ENCODE measurements at regions not wholly inside any gene's neighbourhood (a gene's known extent, or its start where the extent isn't known, plus 50 kb on each side); places are given as distances from the start of the nearest gene placed in this dataset.

DNA sequence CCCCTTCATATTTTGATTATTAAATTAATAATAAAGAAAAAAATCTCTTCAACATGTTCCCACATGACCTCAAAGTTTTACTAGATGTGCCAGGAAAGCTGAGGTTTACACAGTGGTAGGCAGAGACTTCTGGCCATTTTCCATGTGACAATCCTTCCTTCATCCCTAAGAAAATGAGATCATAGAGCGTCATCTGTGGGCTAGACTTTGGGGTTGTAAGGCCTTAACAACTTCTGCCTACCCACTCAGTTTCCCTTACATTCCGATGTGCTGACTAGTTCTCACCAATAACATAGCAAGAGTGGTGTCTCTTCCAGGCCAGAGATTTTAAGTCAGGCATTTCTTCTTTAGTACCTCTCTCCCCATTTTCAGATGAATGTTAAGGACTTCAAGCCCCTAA, 171.1 kb upstream of the PHF14 start:
- Histone ChIP-seq H3T11ph (ENCODE audit: low read length) (no peak overlapping the region), H4K5ac (ENCODE audit: insufficient read length, low read depth, low read length) (no peak overlapping the region), H2AFZ (ENCODE audit: low read length) (no peak overlapping the region), H2BK20ac (ENCODE audit: low read depth, low read length, poor library complexity, severe bottlenecking) (no peak overlapping the region), H3K18ac (ENCODE audit: insufficient read length, low read depth, low read length) (no peak overlapping the region), H3K9ac (ENCODE audit: extremely low read depth, insufficient read length, low read length) (no peak overlapping the region), H3K4ac (ENCODE audit: low read depth, low read length) (no peak overlapping the region), H3K23me2 (ENCODE audit: insufficient read length, low read depth, low read length, poor library complexity, severe bottlenecking) (no peaks in the 10 kb centered on the region), H4K91ac (ENCODE audit: insufficient read length, low read depth, low read length) (no peak overlapping the region), H3K56ac (ENCODE audit: insufficient read length, low read depth, low read length) (no peak overlapping the region), H3K9me3 (ENCODE audit: control insufficient read depth, low read depth, low read length) (no peaks in the 10 kb centered on the region), H3K23ac (ENCODE audit: insufficient read length, low read depth, low read length) (no peak overlapping the region), H2BK12ac (ENCODE audit: insufficient read length, low read depth, low read length) (no peak overlapping the region), H3K4me2 (ENCODE audit: insufficient read depth, insufficient read length, low read length) (no peak overlapping the region), H2BK120ac (ENCODE audit: low read depth, low read length, poor library complexity, severe bottlenecking) (no peak overlapping the region), H3K27ac (ENCODE audit: insufficient read length, low read depth, low read length) (no peak overlapping the region), H2BK15ac (ENCODE audit: low read depth, low read length) (no peak overlapping the region), H4K8ac (replicated peaks; ENCODE audit: insufficient read length, low read depth, low read length) (no peak overlapping the region), H4K20me1 (ENCODE audit: control insufficient read depth, insufficient read depth, insufficient read length) (no peaks in the 10 kb centered on the region), H3K79me1 (ENCODE audit: insufficient read depth, low read depth, low read length, poor library complexity, severe bottlenecking) (no peaks in the 10 kb centered on the region), H3K14ac (ENCODE audit: insufficient read depth, low read length) (no peak overlapping the region), H3K79me2 (ENCODE audit: insufficient read depth, low read length) (no peaks in the 10 kb centered on the region), H2AK5ac (ENCODE audit: insufficient read length, low read length) (no peak overlapping the region), H3K27me3 (ENCODE audit: insufficient read depth, low read length) (no peaks in the 10 kb centered on the region), H2BK5ac (ENCODE audit: insufficient read length, low read length) (no peak overlapping the region), H3K4me1 (ENCODE audit: insufficient read depth, low read length) (no peaks in the 10 kb centered on the region)
- Mint-ChIP-seq H3K4me1 (peaks cover 0 to 2% of the 10 kb centered on the region in 2 experiments; a peak in 1 of 4 replicates), H3K4me3 (no peak overlapping the region), H3K27me3 (ENCODE audit: low read depth) (no peaks in the 10 kb centered on the region), H3K36me3 (ENCODE audit: insufficient read depth in 1 of 3, low read depth in 3 of 3) (no peaks in the 10 kb centered on the region), H3K27ac (no peak overlapping the region), H3K9me3 (no peaks in the 10 kb centered on the region)
- no CpG with 5 or more reads among the region's 2 CpGs for WGBS (ENCODE audit: extremely low coverage, insufficient read length, low lambda C conversion rate)
- TF ChIP-seq, protein P1, sequence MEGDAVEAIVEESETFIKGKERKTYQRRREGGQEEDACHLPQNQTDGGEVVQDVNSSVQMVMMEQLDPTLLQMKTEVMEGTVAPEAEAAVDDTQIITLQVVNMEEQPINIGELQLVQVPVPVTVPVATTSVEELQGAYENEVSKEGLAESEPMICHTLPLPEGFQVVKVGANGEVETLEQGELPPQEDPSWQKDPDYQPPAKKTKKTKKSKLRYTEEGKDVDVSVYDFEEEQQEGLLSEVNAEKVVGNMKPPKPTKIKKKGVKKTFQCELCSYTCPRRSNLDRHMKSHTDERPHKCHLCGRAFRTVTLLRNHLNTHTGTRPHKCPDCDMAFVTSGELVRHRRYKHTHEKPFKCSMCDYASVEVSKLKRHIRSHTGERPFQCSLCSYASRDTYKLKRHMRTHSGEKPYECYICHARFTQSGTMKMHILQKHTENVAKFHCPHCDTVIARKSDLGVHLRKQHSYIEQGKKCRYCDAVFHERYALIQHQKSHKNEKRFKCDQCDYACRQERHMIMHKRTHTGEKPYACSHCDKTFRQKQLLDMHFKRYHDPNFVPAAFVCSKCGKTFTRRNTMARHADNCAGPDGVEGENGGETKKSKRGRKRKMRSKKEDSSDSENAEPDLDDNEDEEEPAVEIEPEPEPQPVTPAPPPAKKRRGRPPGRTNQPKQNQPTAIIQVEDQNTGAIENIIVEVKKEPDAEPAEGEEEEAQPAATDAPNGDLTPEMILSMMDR (conservative IDR thresholded peaks at IDR 0.05): no peak
- no peak for DNase-seq

All from H9 (cell line).